CD4-positive, alpha-beta T cell (primary cell): ENCODE measurements at regions not wholly inside any gene's neighbourhood (a gene's known extent, or its start where the extent isn't known, plus 50 kb on each side); places are given as distances from the start of the nearest gene placed in this dataset.

ENCODE experiments used
- ATAC-seq: fragments of 200-7000 bp; cut with Tn5 transposase; one replicate; pipeline ENCODE4 v1.10.0; 2022; ENCODE audit warnings: mild to moderate bottlenecking; ENCODE audit not compliant: poor library complexity
- CTCF ChIA-PET: fragments of 350-600 bp; sonication (Branson Sonifier 250); formaldehyde crosslinking; loops from one replicate; lab custom pipeline; 2021; ENCODE audit warnings: antibody characterized with exemption, inconsistent platforms; lab: Charles Lee
- POLR2A ChIA-PET: fragments of 350-600 bp; sonication (Branson Sonifier 250); formaldehyde crosslinking; loops from one replicate; lab custom pipeline; 2021; ENCODE audit warnings: antibody characterized with exemption, inconsistent platforms; lab: Charles Lee
- DNase-seq, 14 experiments: peaks; one replicate each; pipeline ENCODE4 v3.0.0-alpha.2; 2013 to 2020; ENCODE audit warnings: mixed read lengths in 2 of 14
- H3K27ac ChIP-seq, 2 donors: one replicate each; pipeline versions ENCODE4 v1.5.1 to v1.7.0; 2013; ENCODE audit warnings: low read length in 2 of 2, low read depth in 1 of 2, mild to moderate bottlenecking in 1 of 2
- H3K27me3 ChIP-seq, 2 experiments: 1 replicate in 1 of 2; 2 replicates in 1 of 2; pipeline versions ENCODE4 v1.6.1 to v1.7.0; 2013; ENCODE audit warnings: low read length in 2 of 2, control low read depth in 1 of 2, mild to moderate bottlenecking in 1 of 2, moderate library complexity in 1 of 2; ENCODE audit not compliant: insufficient read depth in 2 of 2, control insufficient read depth in 1 of 2
- H3K36me3 ChIP-seq: one replicate; pipeline ENCODE4 v1.6.1; 2013; ENCODE audit warnings: low read length, control low read depth; ENCODE audit not compliant: insufficient read depth
- H3K4me1 ChIP-seq: one replicate; pipeline ENCODE4 v1.6.1; 2013; ENCODE audit warnings: low read length, control low read depth; ENCODE audit not compliant: insufficient read depth
- H3K4me3 ChIP-seq: one replicate; pipeline ENCODE4 v1.5.1; 2013; ENCODE audit warnings: mild to moderate bottlenecking, low read length, moderate library complexity
- H3K9me3 ChIP-seq, 2 experiments: 1 replicate in 1 of 2; 2 replicates in 1 of 2; pipeline versions ENCODE4 v1.6.1 to v1.7.0; 2013; ENCODE audit warnings: low read length in 2 of 2, mild to moderate bottlenecking in 2 of 2, control low read depth in 1 of 2, moderate library complexity in 1 of 2; ENCODE audit not compliant: control insufficient read depth in 1 of 2, insufficient read depth in 1 of 2
- H3K27ac Mint-ChIP-seq: one replicate; pipeline ENCODE4 v1.8.0; 2020; ENCODE audit warnings: mixed read lengths
- H3K27me3 Mint-ChIP-seq: one replicate; pipeline ENCODE4 v1.8.0; 2021; ENCODE audit warnings: mixed read lengths
- H3K36me3 Mint-ChIP-seq: one replicate; pipeline ENCODE4 v1.8.0; 2021; ENCODE audit warnings: low read depth, mixed read lengths
- H3K4me1 Mint-ChIP-seq: one replicate; pipeline ENCODE4 v1.8.0; 2021; ENCODE audit warnings: low read depth, mixed read lengths
- H3K4me3 Mint-ChIP-seq: one replicate; pipeline ENCODE4 v1.8.0; 2020; ENCODE audit warnings: mild to moderate bottlenecking, mixed read lengths
- H3K9me3 Mint-ChIP-seq: one replicate; pipeline ENCODE4 v1.8.0; 2020; ENCODE audit warnings: mixed read lengths
- intact Hi-C, 2 experiments: fragments of 100-400 bp; cut with DNase I in 1 of 2; cut with micrococcal nuclease in 1 of 2; formaldehyde crosslinking; loops; one replicate each; pipeline versions ENCODE4 v1.15.1 to v1.9.0; 2023 to 2025; cut with DNase I, micrococcal nuclease
- TF ChIP-seq, protein P1 (sequence below): fragments of 200-600 bp; IDR thresholded peaks from one replicate; pipeline ENCODE4 v1.8.0; 2022; ENCODE audit warnings: antibody characterized with exemption, mild to moderate bottlenecking

DNA sequence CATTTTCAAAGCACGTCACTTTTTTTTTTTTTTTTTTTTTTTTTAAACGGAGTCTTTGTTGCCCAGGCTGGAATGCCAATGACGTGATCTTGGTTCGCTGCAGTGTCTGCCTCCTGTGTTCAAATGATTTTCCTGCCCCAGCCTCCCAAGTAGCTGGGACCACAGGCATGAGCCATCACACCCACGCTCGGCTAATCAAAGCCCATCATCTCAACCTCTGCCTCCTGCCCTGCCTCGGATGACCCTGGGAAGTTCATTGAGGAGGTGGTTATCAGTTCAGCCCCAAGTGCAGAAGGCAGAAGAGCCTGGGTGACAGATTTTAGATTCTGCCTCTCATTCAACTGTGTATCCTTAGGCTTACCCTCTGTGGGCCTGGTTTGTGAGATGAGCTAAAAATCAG, 484.9 kb upstream of the EEF2KMT start:
- ChIA-PET CTCF (interaction anchor here (0.6 kb wide), 1 partner anchor 638 kb away, joined by 4 read pairs; no protein-coding TSS in a partner anchor), POLR2A (no interaction called here)
- intact Hi-C loops = no loop called here
- Histone ChIP-seq H3K9me3 (peaks cover 0 to 16% of the 10 kb centered on the region in 2 experiments), H3K36me3 (no peaks in the 10 kb centered on the region), H3K4me1 (no peaks in the 10 kb centered on the region), H3K27ac (no peak overlapping the region), H3K4me3 (no peak overlapping the region), H3K27me3 (peaks cover 0 to 6% of the 10 kb centered on the region in 2 experiments)
- ATAC-seq (no peak), DNase-seq (no peak)
- Mint-ChIP-seq H3K36me3 (no peaks in the 10 kb centered on the region), H3K4me3 (no peak overlapping the region), H3K27ac (no peak overlapping the region), H3K4me1 (no peaks in the 10 kb centered on the region), H3K27me3 (peaks cover 6% of the 10 kb centered on the region), H3K9me3 (no peaks in the 10 kb centered on the region)
- TF ChIP-seq, protein P1, sequence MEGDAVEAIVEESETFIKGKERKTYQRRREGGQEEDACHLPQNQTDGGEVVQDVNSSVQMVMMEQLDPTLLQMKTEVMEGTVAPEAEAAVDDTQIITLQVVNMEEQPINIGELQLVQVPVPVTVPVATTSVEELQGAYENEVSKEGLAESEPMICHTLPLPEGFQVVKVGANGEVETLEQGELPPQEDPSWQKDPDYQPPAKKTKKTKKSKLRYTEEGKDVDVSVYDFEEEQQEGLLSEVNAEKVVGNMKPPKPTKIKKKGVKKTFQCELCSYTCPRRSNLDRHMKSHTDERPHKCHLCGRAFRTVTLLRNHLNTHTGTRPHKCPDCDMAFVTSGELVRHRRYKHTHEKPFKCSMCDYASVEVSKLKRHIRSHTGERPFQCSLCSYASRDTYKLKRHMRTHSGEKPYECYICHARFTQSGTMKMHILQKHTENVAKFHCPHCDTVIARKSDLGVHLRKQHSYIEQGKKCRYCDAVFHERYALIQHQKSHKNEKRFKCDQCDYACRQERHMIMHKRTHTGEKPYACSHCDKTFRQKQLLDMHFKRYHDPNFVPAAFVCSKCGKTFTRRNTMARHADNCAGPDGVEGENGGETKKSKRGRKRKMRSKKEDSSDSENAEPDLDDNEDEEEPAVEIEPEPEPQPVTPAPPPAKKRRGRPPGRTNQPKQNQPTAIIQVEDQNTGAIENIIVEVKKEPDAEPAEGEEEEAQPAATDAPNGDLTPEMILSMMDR = no peak

DNA sequence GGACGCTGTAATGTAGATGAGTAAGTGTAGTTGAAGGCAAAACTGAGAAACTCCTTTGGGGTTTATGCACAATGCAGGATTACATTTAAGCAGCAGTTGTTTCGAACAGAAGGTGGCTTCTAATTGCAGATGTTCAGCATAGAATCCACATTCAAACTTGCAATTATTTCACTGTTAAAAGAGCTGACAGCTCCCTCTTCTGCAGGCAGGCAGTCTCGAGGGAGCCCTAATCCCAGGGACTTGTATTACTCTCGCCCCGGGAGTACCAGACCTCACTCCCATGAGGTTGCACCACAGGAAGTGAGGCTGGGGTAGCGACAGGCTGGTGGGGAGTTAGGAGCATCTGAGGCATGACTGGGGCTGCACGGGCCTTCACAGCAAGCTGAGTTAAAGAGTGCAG, 484.3 kb upstream of the EEF2KMT start:
- ChIA-PET POLR2A (no interaction called here), CTCF (interaction anchor here (0.6 kb wide), 1 partner anchor 639 kb away, joined by 4 read pairs; no protein-coding TSS in a partner anchor)
- H3K27ac ChIP-seq = no peak overlapping the region
- Mint-ChIP-seq H3K4me3 (no peak overlapping the region), H3K4me1 (no peaks in the 10 kb centered on the region), H3K27ac (no peak overlapping the region), H3K36me3 (no peaks in the 10 kb centered on the region), H3K27me3 (peaks cover 6% of the 10 kb centered on the region), H3K9me3 (no peaks in the 10 kb centered on the region)
- DNase-seq = no peak
- peaks cover 0 to 6% of the 10 kb centered on the region in 2 experiments for H3K27me3 ChIP-seq
- H3K36me3 ChIP-seq = no peaks in the 10 kb centered on the region
- H3K4me3 ChIP-seq = no peak overlapping the region
- intact Hi-C loops = no loop called here
- H3K4me1 ChIP-seq = no peaks in the 10 kb centered on the region
- ATAC-seq = no peak
- TF ChIP-seq, protein P1 = no peak
- peaks cover 0 to 16% of the 10 kb centered on the region in 2 experiments for H3K9me3 ChIP-seq

DNA sequence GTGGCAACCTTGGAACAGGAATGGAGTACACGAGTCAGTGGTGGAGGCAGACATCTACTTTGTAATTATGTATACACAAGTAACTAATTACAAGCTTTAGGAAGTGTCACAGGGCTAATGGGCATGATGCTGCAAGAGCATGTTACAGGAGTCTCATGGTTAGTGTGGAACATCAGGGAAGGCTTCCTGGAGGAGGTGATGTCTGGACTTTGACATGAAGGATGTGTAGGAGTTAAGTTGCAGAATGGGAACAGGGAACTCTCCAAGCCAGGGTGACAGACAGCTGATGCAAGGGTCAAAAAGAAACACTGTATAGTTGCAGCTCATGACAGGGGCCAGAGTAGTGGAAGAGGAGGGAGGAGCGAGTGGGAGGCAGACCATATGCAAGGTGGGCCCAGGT, 483.8 kb upstream of the EEF2KMT start:
- DNase-seq = no peak
- ATAC-seq = no peak
- Mint-ChIP-seq H3K9me3 (no peaks in the 10 kb centered on the region), H3K4me3 (no peak overlapping the region), H3K36me3 (no peaks in the 10 kb centered on the region), H3K27ac (no peak overlapping the region), H3K4me1 (no peaks in the 10 kb centered on the region), H3K27me3 (peaks cover 6% of the 10 kb centered on the region)
- POLR2A ChIA-PET = no interaction called here
- Histone ChIP-seq H3K9me3 (peaks cover 0 to 16% of the 10 kb centered on the region in 2 experiments), H3K36me3 (no peaks in the 10 kb centered on the region), H3K27ac (no peak overlapping the region), H3K4me3 (no peak overlapping the region), H3K4me1 (no peaks in the 10 kb centered on the region), H3K27me3 (peaks cover 0 to 6% of the 10 kb centered on the region in 2 experiments)
- TF ChIP-seq, protein P1 = no peak
- intact Hi-C loops = no loop called here
- CTCF ChIA-PET = no interaction called here
